DMS53 treated with DMSO at 0.1 percent for 48 hours (cell line): ENCODE measurements at regions not wholly inside any gene's neighbourhood (a gene's known extent, or its start where the extent isn't known, plus 50 kb on each side); places are given as distances from the start of the nearest gene placed in this dataset.
"Not testable (repeated sequence)": the region's sequence is repeated elsewhere in the genome, so short reads cannot be mapped to it uniquely, and the experiment has no call there.

Source experiments
- DNase-seq: peaks from one replicate; lab custom pipeline; 2025; ENCODE audit not compliant: unreplicated experiment; lab: John Stamatoyannopoulos, UW

GRCh38 chr18:76051396-76052226 is 443.4 kb downstream of the ZNF516 start:
- no peak for DNase-seq

- no peak for DNase-seq
These were observed 448.8 kb downstream of the ZNF516 start for GRCh38 chr18:76046221-76046620.

- DNase-seq, result no peak
These were observed 452.5 kb downstream of the ZNF516 start for GRCh38 chr18:76042511-76042910.

DNA sequence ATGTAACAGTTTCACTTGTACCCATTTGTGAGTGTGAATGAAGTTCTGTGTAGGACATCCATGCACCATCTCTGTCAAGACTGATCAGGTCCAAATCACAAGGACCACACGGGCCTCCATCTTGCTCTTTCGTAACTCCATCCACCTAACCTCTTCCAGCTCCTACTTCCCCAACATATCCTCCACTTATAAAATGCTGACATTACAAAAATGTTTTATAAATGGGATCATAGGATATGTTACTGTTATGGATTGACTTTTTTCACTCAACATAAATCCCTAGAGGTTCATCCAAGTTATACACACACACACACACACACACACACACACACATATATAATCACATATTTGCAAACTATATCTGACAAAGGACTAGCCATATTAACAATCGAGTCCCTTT is 476.8 kb downstream of the ZNF516 start:
- DNase-seq, result no peak

GRCh38 chr18:76013057-76013456 is 482.0 kb downstream of the ZNF516 start:
- DNase-seq, result no peak

- DNase-seq, result no peak
These were observed 489.3 kb downstream of the ZNF516 start for GRCh38 chr18:76005632-76006208.

- not testable (repeated sequence) for DNase-seq
These were observed 507.1 kb downstream of the ZNF516 start for GRCh38 chr18:75987913-75988312.

DNA sequence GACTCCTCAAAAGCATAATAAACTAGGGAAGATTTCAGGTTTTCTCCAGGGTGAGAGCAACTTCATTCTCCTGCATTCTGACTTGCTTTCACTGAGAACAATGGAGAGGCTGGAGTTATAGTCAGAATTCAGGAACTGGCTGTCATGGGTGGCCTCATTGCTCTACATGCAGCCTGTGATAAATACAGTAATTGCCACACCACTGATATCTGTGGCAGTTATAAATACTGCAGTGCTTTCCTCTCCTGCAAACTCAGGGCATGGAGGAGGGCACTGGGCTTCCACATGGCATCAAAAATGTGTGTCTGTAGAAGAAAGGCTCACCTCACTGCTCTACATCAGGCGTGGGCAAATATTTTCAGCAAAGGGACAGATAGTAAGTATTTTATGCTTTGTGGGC is 510.2 kb downstream of the ZNF516 start:
- no peak for DNase-seq

GRCh38 chr18:75981102-75981501 is 513.9 kb downstream of the ZNF516 start:
- DNase-seq, result no peak

- no peak for DNase-seq
These were observed 518.0 kb downstream of the ZNF516 start for GRCh38 chr18:75977081-75977480.

GRCh38 chr18:75970212-75970611 is 524.8 kb downstream of the ZNF516 start:
- no peak for DNase-seq

DNA sequence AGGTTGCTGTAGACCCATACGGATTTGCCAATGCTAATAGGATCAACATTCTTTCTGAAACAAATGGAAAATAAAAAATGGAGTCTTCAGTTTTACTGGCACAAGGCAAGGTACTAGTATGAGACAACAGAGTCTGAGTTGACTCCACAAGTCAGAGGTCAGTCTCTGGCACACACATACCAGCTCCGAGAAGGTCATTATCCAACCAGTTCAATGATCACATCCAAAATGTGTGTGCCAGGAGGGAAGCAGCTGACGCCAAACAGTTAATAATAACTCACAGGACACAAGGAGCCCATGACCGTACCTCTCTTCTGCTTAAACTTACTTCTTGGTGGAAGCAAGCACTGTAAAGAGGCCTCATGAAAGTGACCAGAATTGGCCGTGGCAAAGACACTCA is 528.6 kb downstream of the ZNF516 start:
- DNase-seq, result no peak

DNA sequence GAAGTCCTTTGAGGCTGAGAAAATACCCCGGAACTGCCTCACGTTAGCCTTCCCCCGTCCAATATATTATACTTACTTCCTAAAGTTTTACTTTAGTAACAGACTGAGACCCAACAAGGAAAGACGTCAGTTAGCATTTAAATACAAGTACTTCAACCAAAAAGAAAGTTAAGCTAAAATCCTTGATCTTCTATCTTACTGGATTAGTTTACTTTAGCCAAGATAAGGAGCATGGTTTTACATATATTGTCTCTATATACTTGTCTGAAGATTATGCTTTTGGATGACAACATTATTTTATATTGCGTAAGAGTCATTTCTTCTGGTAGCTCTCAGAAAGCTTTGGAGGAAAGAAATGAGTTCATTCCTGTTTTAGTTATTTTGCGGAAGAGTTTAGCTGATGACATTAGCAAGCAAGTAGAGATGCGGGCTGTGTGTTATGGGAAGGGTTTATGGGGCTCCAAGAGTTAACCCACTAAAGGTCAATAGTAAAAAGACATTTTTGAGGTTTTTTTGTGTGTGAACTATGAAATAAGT is 532.9 kb downstream of the ZNF516 start:
- no peak for DNase-seq

DNA sequence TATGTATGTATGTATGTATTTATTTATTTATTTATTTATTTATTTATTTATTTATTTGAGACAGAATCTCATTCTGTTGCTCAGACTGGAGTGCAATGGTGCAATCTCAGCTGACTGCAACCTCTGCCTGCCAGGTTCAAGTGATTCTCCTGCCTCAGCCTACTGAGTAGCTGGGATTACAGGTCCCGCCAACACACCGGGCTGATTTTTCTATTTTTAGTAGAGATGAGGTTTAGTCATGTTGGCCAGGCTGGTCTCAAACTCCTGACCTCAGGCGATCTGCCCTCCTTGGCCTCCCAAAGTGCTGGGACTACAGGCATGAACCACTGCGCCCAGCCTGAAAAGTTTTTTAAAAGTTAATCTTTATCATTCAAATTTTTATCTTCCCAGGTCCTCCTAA is 532.9 kb upstream of the SMIM21 start:
- DNase-seq, result not testable (repeated sequence)

DNA sequence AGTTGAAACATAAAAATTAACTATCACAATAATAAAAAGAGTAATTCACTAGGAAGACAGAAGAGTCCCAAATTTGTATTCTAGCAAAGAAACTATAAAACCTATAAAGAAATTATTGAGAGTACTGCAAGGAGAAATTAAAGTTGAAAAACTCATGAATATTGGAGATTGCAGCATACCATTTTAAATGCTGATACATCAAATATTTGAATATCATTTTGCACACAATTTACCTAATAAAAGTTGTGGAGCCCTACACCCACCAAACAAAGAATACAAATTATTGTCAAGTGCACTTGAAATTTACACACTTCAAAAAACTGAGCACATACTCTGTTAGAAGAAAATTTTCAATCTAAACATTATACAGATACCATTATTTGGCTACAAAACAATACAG is 531.6 kb upstream of the SMIM21 start:
- no peak for DNase-seq

- DNase-seq, result no peak
These were observed 531.2 kb upstream of the SMIM21 start for GRCh38 chr18:75958683-75959082.

GRCh38 chr18:75945265-75945933 is 517.9 kb upstream of the SMIM21 start:
- no peak for DNase-seq

- no peak for DNase-seq
These were observed 509.8 kb upstream of the SMIM21 start for GRCh38 chr18:75937306-75937705.

DNA sequence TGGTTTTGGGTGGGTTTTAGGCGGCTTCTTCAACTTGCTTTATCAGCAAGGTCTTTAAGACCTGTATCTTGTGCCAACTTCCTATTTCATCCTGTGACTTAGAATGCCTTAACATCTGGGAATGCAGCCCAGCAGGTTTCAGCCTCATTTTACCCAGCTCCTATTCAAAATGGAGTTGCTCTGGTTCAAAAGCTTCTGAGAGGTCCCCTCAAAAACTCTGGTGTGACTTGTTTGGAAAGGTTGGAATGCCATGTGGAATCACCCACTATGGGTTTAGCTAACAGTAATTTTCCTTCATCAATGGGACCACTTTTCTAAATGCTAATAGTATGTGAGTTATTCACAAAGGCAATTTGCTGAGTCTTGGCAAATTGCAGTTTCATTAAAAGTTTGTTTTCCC is 509.4 kb upstream of the SMIM21 start:
- DNase-seq, result no peak

DNA sequence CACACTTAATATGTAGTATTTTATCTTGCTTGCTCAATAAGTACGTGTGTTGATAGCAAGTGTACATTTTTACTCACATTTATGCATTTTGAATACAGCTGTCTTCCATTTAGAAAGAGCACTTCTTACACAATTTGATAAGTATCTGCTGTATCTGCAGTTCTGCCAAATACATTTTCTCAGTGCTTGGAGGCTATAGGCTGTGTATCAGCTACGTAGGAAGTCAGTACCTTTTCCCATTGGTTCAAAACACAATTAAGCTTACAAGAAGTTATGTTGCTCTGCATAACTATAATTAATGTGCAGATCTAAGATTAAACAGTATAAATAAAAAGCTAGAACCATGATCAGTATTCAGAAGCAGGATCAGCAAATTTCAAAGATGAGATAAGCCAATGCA is 503.6 kb upstream of the SMIM21 start:
- no peak for DNase-seq

DNA sequence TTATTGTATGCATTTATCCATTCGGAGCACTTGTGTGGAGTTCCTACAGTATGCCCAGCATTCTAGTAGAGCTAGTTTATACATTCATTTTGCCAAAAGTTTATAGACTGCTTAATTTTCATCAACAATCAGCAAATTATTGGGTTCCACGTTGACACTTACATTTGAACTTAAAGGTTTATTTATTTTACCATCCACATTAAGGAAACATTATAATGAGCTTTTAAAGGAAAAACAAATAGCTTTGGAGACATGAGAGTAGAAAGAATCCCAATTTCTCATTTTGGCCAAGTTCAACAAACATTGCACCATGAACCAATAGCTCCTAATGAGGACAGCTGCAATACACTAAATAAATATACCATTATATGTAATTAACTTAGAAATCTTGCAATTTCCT is 501.2 kb upstream of the SMIM21 start:
- DNase-seq, result no peak

GRCh38 chr18:75927791-75928190 is 500.3 kb upstream of the SMIM21 start:
- no peak for DNase-seq
